B cell (primary cell): ENCODE measurements at regions not wholly inside any gene's neighbourhood (a gene's known extent, or its start where the extent isn't known, plus 50 kb on each side); places are given as distances from the start of the nearest gene placed in this dataset.

Experiments
- CTCF ChIP-seq: fragments of 200-600 bp; IDR thresholded peaks from one replicate; pipeline ENCODE4 v1.8.0; 2022; ENCODE audit warnings: antibody characterized with exemption, mild to moderate bottlenecking
- EZH2 ChIP-seq: IDR thresholded peaks from 2 replicates; pipeline ENCODE4 v1.6.1; 2012; ENCODE audit warnings: borderline replicate concordance, low read depth, mild to moderate bottlenecking, moderate library complexity, low read length; ENCODE audit not compliant: insufficient read depth, poor library complexity, severe bottlenecking

DNA sequence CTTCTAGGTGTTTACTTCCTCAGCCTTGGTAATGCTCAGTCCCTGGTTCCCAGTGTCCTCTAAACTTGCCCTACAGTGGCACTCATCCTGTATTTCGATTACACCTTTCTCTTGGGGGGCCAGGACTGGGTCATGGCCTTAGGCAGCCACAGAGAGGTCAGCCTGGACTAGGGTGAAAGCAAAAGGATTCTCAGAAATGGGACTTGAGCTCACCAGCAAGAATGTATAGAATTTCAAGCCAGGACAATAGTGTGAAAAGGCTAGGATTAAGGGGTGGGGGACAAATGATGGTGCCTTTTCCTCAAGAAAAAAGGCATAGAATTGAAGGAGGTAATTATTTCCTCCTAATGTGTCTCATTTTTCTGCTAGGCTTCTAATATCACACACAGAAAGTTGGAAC, 166.8 kb upstream of the RUNX1 start:
- no peak for TF ChIP-seq CTCF
- TF ChIP-seq EZH2 = no peak
